HG02642 (cell line): ENCODE measurements at regions not wholly inside any gene's neighbourhood (a gene's known extent, or its start where the extent isn't known, plus 50 kb on each side); places are given as distances from the start of the nearest gene placed in this dataset.

Experiments
- ATAC-seq: cut with Tn5 transposase; IDR thresholded peaks from one replicate; pipeline ENCODE4 v1.9.1; 2021; ENCODE audit warnings: mild to moderate bottlenecking; ENCODE audit not compliant: unreplicated experiment, poor library complexity

- ATAC-seq: no peak
Measured at GRCh38 chr20:7571521-7572055, 368.7 kb downstream of the HAO1 start.

GRCh38 chr20:7579888-7580287 is 360.4 kb downstream of the HAO1 start:
- ATAC-seq: no peak

- ATAC-seq: no peak
Measured at GRCh38 chr20:7585126-7585679, 355.1 kb downstream of the HAO1 start.

GRCh38 chr20:7586481-7586880 is 353.8 kb downstream of the HAO1 start:
- no peak for ATAC-seq

GRCh38 chr20:7589164-7589563 is 351.1 kb downstream of the HAO1 start:
- ATAC-seq: no peak

GRCh38 chr20:7596541-7596940 is 343.7 kb downstream of the HAO1 start:
- ATAC-seq: no peak

- no peak for ATAC-seq
Measured at GRCh38 chr20:7601431-7601830, 338.8 kb downstream of the HAO1 start.

- ATAC-seq: no peak
Measured at GRCh38 chr20:7606941-7607340, 333.3 kb downstream of the HAO1 start.

- ATAC-seq: no peak
Measured at GRCh38 chr20:7608250-7608649, 332.0 kb downstream of the HAO1 start.

- no peak for ATAC-seq
Measured at GRCh38 chr20:7609251-7609650, 331.0 kb downstream of the HAO1 start.

GRCh38 chr20:7610681-7611080 is 329.6 kb downstream of the HAO1 start:
- no peak for ATAC-seq

GRCh38 chr20:7617797-7618196 is 322.5 kb downstream of the HAO1 start:
- no peak for ATAC-seq

GRCh38 chr20:7622399-7622961 is 317.8 kb downstream of the HAO1 start:
- no peak for ATAC-seq

GRCh38 chr20:7624886-7625285 is 315.4 kb downstream of the HAO1 start:
- ATAC-seq: no peak

GRCh38 chr20:7627734-7628663 is 312.3 kb downstream of the HAO1 start:
- ATAC-seq: no peak

- ATAC-seq: no peak
Measured at GRCh38 chr20:7629880-7630279, 310.4 kb downstream of the HAO1 start.

GRCh38 chr20:7637184-7637583 is 303.1 kb downstream of the HAO1 start:
- ATAC-seq: no peak

GRCh38 chr20:7650086-7650879 is 290.0 kb downstream of the HAO1 start:
- no peak for ATAC-seq

GRCh38 chr20:7654231-7654630 is 286.0 kb downstream of the HAO1 start:
- ATAC-seq: no peak

- no peak for ATAC-seq
Measured at GRCh38 chr20:7656687-7657467, 283.4 kb downstream of the HAO1 start.
